Heart right ventricle (tissue), 16 donors: ENCODE measurements at regions not wholly inside any gene's neighbourhood (a gene's known extent, or its start where the extent isn't known, plus 50 kb on each side); places are given as distances from the start of the nearest gene placed in this dataset.

Experiments used
- ATAC-seq, 8 donors: fragments of 200-7000 bp; cut with Tn5 transposase; one replicate each; pipeline ENCODE4 v1.9.1; 2020; ENCODE audit warnings: mild to moderate bottlenecking in 8 of 8, moderate library complexity in 8 of 8, moderate number of reproducible peaks in 1 of 8
- DNase-seq, 2 donors: peaks; one replicate each; pipeline ENCODE4 v3.0.0-alpha.2; 2020
- H3K27ac ChIP-seq, 10 donors: fragments of 200-600 bp; sonication (generic) in 2 of 10; one replicate each; pipeline versions ENCODE4 v1.5.0 to v1.8.0; 2020 to 2022; ENCODE audit warnings: mild to moderate bottlenecking in 3 of 10
- H3K27me3 ChIP-seq, 7 donors: fragments of 200-600 bp; one replicate each; pipeline ENCODE4 v1.8.0; 2021 to 2022; ENCODE audit warnings: mild to moderate bottlenecking in 2 of 7
- H3K36me3 ChIP-seq, 9 donors: fragments of 200-600 bp; sonication (generic) in 1 of 9; one replicate each; pipeline versions ENCODE4 v1.5.0 to v1.8.0; 2020 to 2022; ENCODE audit warnings: mild to moderate bottlenecking in 2 of 9
- H3K4me1 ChIP-seq, 9 donors: fragments of 200-600 bp; sonication (generic) in 1 of 9; one replicate each; pipeline versions ENCODE4 v1.5.0 to v1.8.0; 2020 to 2022; ENCODE audit warnings: mild to moderate bottlenecking in 4 of 9
- H3K4me3 ChIP-seq, 10 donors: fragments of 200-600 bp; sonication (generic) in 2 of 10; one replicate each; pipeline versions ENCODE4 v1.5.0 to v1.8.0; 2020 to 2022; ENCODE audit warnings: mild to moderate bottlenecking in 7 of 10, moderate library complexity in 2 of 10
- H3K9me3 ChIP-seq, 11 donors: fragments of 200-600 bp in 10 of 11; sonication (generic) in 2 of 11; one replicate each; pipeline versions ENCODE4 v1.5.0 to v1.8.0; 2013 to 2022; ENCODE audit warnings: mild to moderate bottlenecking in 2 of 11, control low read depth in 1 of 11, moderate library complexity in 1 of 11
- CTCF ChIP-seq, 9 donors: fragments of 200-600 bp; sonication (generic) in 2 of 9; IDR thresholded peaks; one replicate each; pipeline versions ENCODE4 v1.5.0 to v1.8.0; 2021 to 2022; ENCODE audit warnings: antibody characterized with exemption in 9 of 9, mild to moderate bottlenecking in 5 of 9, moderate library complexity in 1 of 9
- WGBS, 2 donors: extraction: QIAGEN DNeasy Blood & Tissue Kit; methylation state at CpG; one replicate each; pipeline ENCODE4 v1.1.7; 2013; ENCODE audit warnings: inconsistent platforms in 1 of 2; 5-methylcytosine and 5-hydroxymethylcytosine counted together
- intact Hi-C, 10 donors: fragments of 100-400 bp; cut with DNase I; formaldehyde crosslinking; loops; one replicate each; pipeline versions ENCODE4 v1.11.1 to v1.14.2; 2022
- donor health status: Arrhythmogenic right ventricular cardiomyopathy.
- donor health status: ischemic (EF 13 %, LVEDD 7.1; RV severe dilation, severe dysfunction).
- donor health status: healthy with polysubstance abuse.
- donor health status: DM: no; HTN: yes; CAD: no.
- donor health status: DM: no; HTN: no; CAD: no.
- donor health status: ischemic (EF 25% LVEDD 6.9; RV normal size, moderate dysfunction).
- donor health status: ischemic (EF 25% LVEDD 5.7; RV mildly dilated, moderate dysfunction).
- donor health status: healthy.
- donor health status: DM: yes; HTN: yes; CAD: no.
- donor health status: Ischemic cardiomyopathy.
- donor health status: ischemic (EF 35%, LVEDD 5.7; RV mildly dilated, moderate dysfunction).
- donor health status: nonischemic (EF 11% LVEDD 7.7; RV severe dilation, severe dysfunction).
- donor health status: DM: yes; HTN: yes; CAD: no.
- donor health status: PGD.
- donor health status: ischemic (EF 29% LVEDD 5.4; RV normal size, mild dysfunction).
- donor health status: nonischemic (EF 23%, LVEDD 6.1; RV moderate dilation, normal function).

DNA sequence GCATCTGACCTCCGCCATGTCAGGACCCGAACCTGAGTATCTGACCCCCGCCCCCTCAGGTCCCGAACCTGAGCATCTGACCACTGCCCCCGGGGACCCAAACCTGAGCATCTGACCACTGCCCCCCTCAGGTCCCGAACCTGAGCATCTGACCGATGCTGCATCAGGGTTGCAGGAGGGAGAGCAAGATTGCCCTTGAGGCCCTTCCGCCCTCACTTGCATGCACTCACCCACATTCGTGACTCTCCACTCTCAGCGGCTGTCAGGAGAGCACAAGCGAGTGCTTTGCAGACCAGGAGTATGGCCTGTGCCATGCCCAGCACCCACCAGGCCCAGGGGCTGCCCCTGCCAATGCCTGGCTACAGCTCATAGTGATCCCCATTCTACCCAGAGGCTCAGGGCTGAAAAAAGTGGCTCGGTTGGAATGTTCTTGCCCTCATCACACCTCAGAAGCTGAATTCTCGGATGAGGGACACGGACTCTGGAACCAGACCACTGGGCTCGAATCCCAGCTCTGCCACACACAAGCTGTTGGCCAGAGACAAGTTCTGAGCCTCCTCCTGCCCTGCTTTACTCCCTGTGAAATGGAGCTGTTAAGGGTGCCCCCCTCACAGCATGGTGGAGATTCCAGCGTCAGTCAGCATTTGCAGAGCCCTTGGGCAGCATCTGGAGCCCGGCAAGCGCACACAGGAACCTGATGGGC is 82.1 kb downstream of the DLL1 start:
- TF ChIP-seq CTCF (IDR thresholded peaks at IDR 0.05): no peak
- no peak for DNase-seq
- no peak for ATAC-seq

DNA sequence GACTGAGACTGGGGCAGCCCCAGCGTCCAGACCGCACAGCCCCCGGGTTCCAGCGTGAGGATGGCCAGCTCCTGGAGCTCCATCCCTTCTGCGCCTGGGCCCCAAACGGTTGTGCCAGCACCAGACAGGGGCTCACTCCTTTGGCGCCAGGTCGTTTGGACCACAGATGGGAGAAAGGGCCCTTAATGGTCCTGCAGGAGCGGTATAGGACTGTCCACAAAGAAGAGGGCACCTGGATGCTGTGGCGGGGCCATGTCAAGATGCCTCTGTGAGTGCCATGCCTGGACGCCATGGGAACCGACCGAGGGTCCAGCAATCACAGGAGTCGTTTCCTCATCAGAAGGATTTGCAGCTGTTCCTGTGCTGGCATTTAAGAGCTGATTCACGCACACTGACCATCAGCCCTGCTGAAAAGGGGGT is 82.7 kb downstream of the DLL1 start:
- no peak for DNase-seq
- intact Hi-C loops: no loop called here
- H3K9me3 ChIP-seq: peaks cover 0 to 9% (median 0%) of the 10 kb centered on the region in 11 donors
- H3K4me1 ChIP-seq: peaks cover 0 to 2% (median 0%) of the 10 kb centered on the region in 9 donors
- 90 to 93% methylated on average over 15 of the region's 15 CpGs for WGBS, 2 donors
- ATAC-seq: no peak
- H3K36me3 ChIP-seq: no peaks in the 10 kb centered on the region
- no peak overlapping the region for H3K4me3 ChIP-seq
- H3K27me3 ChIP-seq: peaks cover 0 to 29% (median 0%) of the 10 kb centered on the region in 7 donors
- no peak for TF ChIP-seq CTCF (IDR thresholded peaks at IDR 0.05)
- H3K27ac ChIP-seq: no peak overlapping the region

More for the DNA sequence above, 82.1 kb downstream of the DLL1 start:
- Histone ChIP-seq H3K9me3 (peaks cover 0 to 8% (median 0%) of the 10 kb centered on the region in 11 donors), H3K4me1 (no peaks in the 10 kb centered on the region), H3K27ac (no peak overlapping the region), H3K36me3 (no peaks in the 10 kb centered on the region), H3K4me3 (no peak overlapping the region), H3K27me3 (peaks cover 0 to 29% (median 0%) of the 10 kb centered on the region in 7 donors)
- 89 to 93% methylated on average over 18 of the region's 18 CpGs for WGBS, 2 donors
- intact Hi-C loops: no loop called here

GRCh38 chr6:170207586-170208181 is 83.2 kb downstream of the DLL1 start:
- 79 to 91% methylated on average over 10 of the region's 10 CpGs for WGBS, 2 donors
- DNase-seq (no peak), ATAC-seq (no peak)
- H3K27ac ChIP-seq: no peak overlapping the region
- no peak overlapping the region for H3K4me3 ChIP-seq
- TF ChIP-seq CTCF (IDR thresholded peaks at IDR 0.05): no peak
- peaks cover 0 to 29% (median 0%) of the 10 kb centered on the region in 7 donors for H3K27me3 ChIP-seq
- no peaks in the 10 kb centered on the region for H3K36me3 ChIP-seq
- H3K4me1 ChIP-seq: peaks cover 0 to 6% (median 0%) of the 10 kb centered on the region in 9 donors
- H3K9me3 ChIP-seq: peaks cover 0 to 9% (median 0%) of the 10 kb centered on the region in 11 donors
- intact Hi-C loops: no loop called here

DNA sequence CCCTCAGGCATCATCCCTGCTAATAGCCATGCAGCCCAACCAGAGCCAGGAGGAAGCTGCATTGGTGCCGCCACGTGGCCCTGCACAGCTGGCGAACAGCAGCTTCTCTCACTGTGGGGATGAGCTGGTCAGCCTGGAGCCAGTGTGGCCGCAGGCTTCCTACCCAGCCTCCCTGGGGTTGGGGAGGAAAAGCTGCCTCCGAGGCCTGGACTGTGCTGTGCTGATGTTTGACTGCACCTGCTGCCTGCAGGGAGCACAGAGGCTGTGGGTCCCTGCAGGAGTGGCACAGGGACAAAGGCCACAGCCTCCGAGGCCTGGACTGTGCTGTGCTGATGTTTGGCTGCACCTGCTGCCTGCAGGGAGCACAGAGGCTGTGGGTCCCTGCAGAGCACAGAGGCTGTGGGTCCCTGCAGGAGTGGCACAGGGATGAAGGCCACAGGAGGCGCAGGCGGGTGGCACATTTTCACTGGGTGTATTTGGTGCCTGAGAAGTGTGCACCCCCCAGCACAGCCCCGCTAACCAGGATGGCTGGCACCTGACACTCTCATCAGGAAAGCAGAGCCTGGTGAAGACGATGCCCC is 83.9 kb downstream of the DLL1 start:
- DNase-seq: no peak
- Histone ChIP-seq H3K27me3 (peaks cover 0 to 29% (median 0%) of the 10 kb centered on the region in 7 donors), H3K4me1 (peaks cover 0 to 6% (median 0%) of the 10 kb centered on the region in 9 donors), H3K27ac (no peak overlapping the region), H3K9me3 (peaks cover 0 to 9% (median 0%) of the 10 kb centered on the region in 11 donors), H3K4me3 (no peak overlapping the region), H3K36me3 (no peaks in the 10 kb centered on the region)
- no peak for TF ChIP-seq CTCF (IDR thresholded peaks at IDR 0.05)
- WGBS, 2 donors: 88 to 95% methylated on average over 10 of the region's 10 CpGs
- peak in 1 of 8 donors; percentile 15 for ATAC-seq
- intact Hi-C loops: no loop called here
